Activated naive CD8-positive, alpha-beta T cell treated with anti-CD3 and anti-CD28 coated beads, Interleukin-2, amount 50 U/mL, for 24 hours (primary cell): ENCODE measurements at regions not wholly inside any gene's neighbourhood (a gene's known extent, or its start where the extent isn't known, plus 50 kb on each side); places are given as distances from the start of the nearest gene placed in this dataset.
"Not testable (repeated sequence)": the region's sequence is repeated elsewhere in the genome, so short reads cannot be mapped to it uniquely, and the experiment has no call there.

Source experiments
- ATAC-seq: fragments of 150-1000 bp; cut with Tn5 transposase; one replicate; pipeline ENCODE4 v1.10.0; 2021
- DNase-seq: peaks from one replicate; pipeline ENCODE4 v3.0.0; 2021
- H3K27ac Mint-ChIP-seq: one replicate; pipeline ENCODE4 v1.8.0; 2021; ENCODE audit warnings: mild to moderate bottlenecking, mixed read lengths
- H3K27me3 Mint-ChIP-seq: one replicate; pipeline ENCODE4 v1.8.0; 2021; ENCODE audit warnings: mixed read lengths
- H3K36me3 Mint-ChIP-seq: one replicate; pipeline ENCODE4 v1.8.0; 2021; ENCODE audit warnings: low read depth, mixed read lengths
- H3K4me1 Mint-ChIP-seq: one replicate; pipeline ENCODE4 v1.8.0; 2021; ENCODE audit warnings: mixed read lengths
- H3K4me3 Mint-ChIP-seq: one replicate; pipeline ENCODE4 v1.8.0; 2021; ENCODE audit warnings: mild to moderate bottlenecking, moderate library complexity, mixed read lengths
- H3K9me3 Mint-ChIP-seq: one replicate; pipeline ENCODE4 v1.8.0; 2021; ENCODE audit warnings: mixed read lengths

- Mint-ChIP-seq H3K9me3 (peaks cover 5% of the 10 kb centered on the region), H3K27me3 (no peaks in the 10 kb centered on the region), H3K36me3 (no peaks in the 10 kb centered on the region), H3K4me3 (no peak overlapping the region), H3K27ac (no peak overlapping the region), H3K4me1 (no peaks in the 10 kb centered on the region)
- ATAC-seq (no peak), DNase-seq (no peak)
These were observed 363.6 kb downstream of the ANKRD30A start for GRCh38 chr10:37488792-37489657.

GRCh38 chr10:37480596-37480995 is 355.2 kb downstream of the ANKRD30A start:
- not testable (repeated sequence) for ATAC-seq

GRCh38 chr10:37479469-37479868 is 354.1 kb downstream of the ANKRD30A start:
- H3K9me3 Mint-ChIP-seq = no peaks in the 10 kb centered on the region
- no peak overlapping the region for H3K4me3 Mint-ChIP-seq
- DNase-seq = no peak
- no peaks in the 10 kb centered on the region for H3K36me3 Mint-ChIP-seq
- H3K27me3 Mint-ChIP-seq = no peaks in the 10 kb centered on the region
- H3K4me1 Mint-ChIP-seq = no peaks in the 10 kb centered on the region
- H3K27ac Mint-ChIP-seq = no peak overlapping the region
- ATAC-seq = no peak

More at GRCh38 chr10:37480596-37480995, 355.2 kb downstream of the ANKRD30A start:
- not testable (repeated sequence) for H3K4me3 Mint-ChIP-seq, H3K27ac Mint-ChIP-seq, H3K27me3 Mint-ChIP-seq, H3K36me3 Mint-ChIP-seq, H3K9me3 Mint-ChIP-seq, DNase-seq, H3K4me1 Mint-ChIP-seq

- Mint-ChIP-seq H3K4me3 (no peak overlapping the region), H3K27me3 (no peaks in the 10 kb centered on the region), H3K4me1 (no peaks in the 10 kb centered on the region), H3K27ac (no peak overlapping the region), H3K36me3 (no peaks in the 10 kb centered on the region), H3K9me3 (no peaks in the 10 kb centered on the region)
- DNase-seq (no peak), ATAC-seq (no peak)
These were observed 353.0 kb downstream of the ANKRD30A start for GRCh38 chr10:37478381-37478780.

GRCh38 chr10:37476285-37476684 is 350.9 kb downstream of the ANKRD30A start:
- H3K4me3 Mint-ChIP-seq = no peak overlapping the region
- H3K27me3 Mint-ChIP-seq = no peaks in the 10 kb centered on the region
- H3K9me3 Mint-ChIP-seq = no peaks in the 10 kb centered on the region
- DNase-seq (no peak), ATAC-seq (no peak)
- H3K4me1 Mint-ChIP-seq = no peaks in the 10 kb centered on the region
- no peak overlapping the region for H3K27ac Mint-ChIP-seq
- H3K36me3 Mint-ChIP-seq = no peaks in the 10 kb centered on the region

DNA sequence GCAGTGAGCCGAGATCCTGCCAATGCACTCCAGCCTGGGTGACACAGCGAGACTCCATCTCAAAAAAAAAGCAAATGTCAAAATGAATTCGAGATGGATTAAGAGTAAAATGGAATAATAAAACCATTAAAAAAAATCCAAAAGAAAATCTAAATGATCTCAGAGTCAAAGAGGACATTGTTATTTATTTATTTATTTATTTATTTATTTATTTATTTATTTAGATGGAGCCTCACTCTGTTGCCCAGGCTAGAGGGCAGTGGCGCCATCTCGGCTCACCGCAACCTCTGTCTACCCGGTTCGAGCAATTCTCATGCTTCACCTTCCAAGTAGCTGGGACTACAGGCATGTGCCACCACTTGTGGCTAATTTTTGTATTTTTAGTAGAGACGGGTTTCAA is 349.2 kb downstream of the ANKRD30A start:
- H3K4me1 Mint-ChIP-seq = no peaks in the 10 kb centered on the region
- H3K27me3 Mint-ChIP-seq = no peaks in the 10 kb centered on the region
- no peaks in the 10 kb centered on the region for H3K36me3 Mint-ChIP-seq
- peaks cover 4% of the 10 kb centered on the region for H3K9me3 Mint-ChIP-seq
- no peak overlapping the region for H3K27ac Mint-ChIP-seq
- H3K4me3 Mint-ChIP-seq = no peak overlapping the region
- no peak for DNase-seq
- no peak for ATAC-seq

DNA sequence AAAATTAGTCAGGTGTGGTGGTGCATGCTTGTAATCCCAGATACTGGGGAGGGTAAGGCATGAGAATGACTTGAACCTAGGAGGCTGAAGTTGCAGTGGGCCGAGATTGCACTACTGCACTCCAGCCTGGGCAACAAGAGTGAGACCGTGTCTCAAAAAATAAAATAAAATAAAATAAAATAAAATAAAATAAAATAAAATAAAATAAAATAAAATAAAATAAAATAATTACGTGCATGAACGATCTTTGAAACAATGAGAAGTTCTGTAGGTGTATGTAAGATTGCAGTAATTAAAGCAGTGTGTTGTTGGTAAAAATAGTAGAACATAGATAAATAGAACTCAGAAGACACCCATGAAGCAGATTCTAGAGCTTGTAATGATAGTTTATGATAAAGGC is 348.5 kb downstream of the ANKRD30A start:
- Mint-ChIP-seq H3K27me3 (no peaks in the 10 kb centered on the region), H3K36me3 (no peaks in the 10 kb centered on the region), H3K4me3 (no peak overlapping the region), H3K4me1 (no peaks in the 10 kb centered on the region), H3K27ac (no peak overlapping the region), H3K9me3 (peaks cover 4% of the 10 kb centered on the region)
- no peak for ATAC-seq
- no peak for DNase-seq

GRCh38 chr10:37467246-37467645 is 341.8 kb downstream of the ANKRD30A start:
- ATAC-seq (no peak), DNase-seq (no peak)
- no peaks in the 10 kb centered on the region for H3K27me3 Mint-ChIP-seq
- no peaks in the 10 kb centered on the region for H3K36me3 Mint-ChIP-seq
- H3K4me1 Mint-ChIP-seq = no peaks in the 10 kb centered on the region
- H3K9me3 Mint-ChIP-seq = peaks cover 12% of the 10 kb centered on the region
- no peak overlapping the region for H3K4me3 Mint-ChIP-seq
- H3K27ac Mint-ChIP-seq = no peak overlapping the region

DNA sequence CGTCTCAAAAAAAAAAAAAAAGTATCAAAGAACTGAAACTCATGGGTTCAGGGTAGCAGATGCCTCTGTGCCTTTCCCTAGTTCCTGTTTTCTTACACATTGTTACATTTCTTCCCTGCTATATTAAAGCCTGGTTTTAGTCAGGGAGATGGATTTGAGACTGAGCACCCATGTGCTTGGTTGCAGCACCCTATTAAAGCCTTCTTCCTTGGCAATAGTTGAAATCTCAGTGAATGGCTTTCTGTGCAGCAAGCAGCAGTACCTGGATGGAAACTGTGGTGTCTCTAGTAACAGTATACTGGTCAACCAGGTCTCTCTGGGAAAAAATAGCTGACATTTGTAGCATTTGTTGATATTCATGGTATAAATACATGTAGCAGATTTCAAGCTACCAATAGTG is 331.1 kb downstream of the ANKRD30A start:
- H3K27me3 Mint-ChIP-seq = no peaks in the 10 kb centered on the region
- H3K4me3 Mint-ChIP-seq = no peak overlapping the region
- peaks cover 4% of the 10 kb centered on the region for H3K9me3 Mint-ChIP-seq
- ATAC-seq (no peak), DNase-seq (no peak)
- H3K4me1 Mint-ChIP-seq = no peaks in the 10 kb centered on the region
- H3K36me3 Mint-ChIP-seq = no peaks in the 10 kb centered on the region
- no peak overlapping the region for H3K27ac Mint-ChIP-seq

- no peaks in the 10 kb centered on the region for H3K4me1 Mint-ChIP-seq
- ATAC-seq (no peak), DNase-seq (no peak)
- H3K4me3 Mint-ChIP-seq = no peak overlapping the region
- H3K27me3 Mint-ChIP-seq = no peaks in the 10 kb centered on the region
- H3K36me3 Mint-ChIP-seq = no peaks in the 10 kb centered on the region
- no peak overlapping the region for H3K27ac Mint-ChIP-seq
- H3K9me3 Mint-ChIP-seq = peaks cover 15% of the 10 kb centered on the region
These were observed 322.8 kb downstream of the ANKRD30A start for GRCh38 chr10:37448161-37448560.

DNA sequence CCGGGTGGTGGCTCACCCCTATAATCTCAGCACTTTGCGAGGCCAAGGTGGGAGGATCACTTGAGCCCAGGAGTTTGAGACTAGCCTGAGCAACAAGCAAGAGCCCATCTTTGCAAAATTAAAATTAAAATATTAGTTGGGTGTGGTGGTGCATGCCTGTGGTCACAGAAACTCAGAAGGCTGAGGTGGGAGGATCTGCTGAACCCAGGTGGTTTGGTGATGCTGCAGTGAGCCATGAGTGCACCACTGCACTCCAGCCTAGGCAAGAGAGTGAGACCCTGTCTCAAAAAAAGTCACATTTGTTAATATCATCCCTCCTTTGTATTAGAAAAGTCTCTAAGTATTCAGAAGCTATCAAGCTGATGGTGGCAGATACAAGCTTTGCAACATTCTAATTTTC is 317.5 kb downstream of the ANKRD30A start:
- no peak overlapping the region for H3K4me3 Mint-ChIP-seq
- ATAC-seq = no peak

GRCh38 chr10:37441224-37441623 is 315.8 kb downstream of the ANKRD30A start:
- DNase-seq, H3K9me3 Mint-ChIP-seq, H3K27ac Mint-ChIP-seq, H3K4me3 Mint-ChIP-seq, H3K36me3 Mint-ChIP-seq, ATAC-seq, H3K27me3 Mint-ChIP-seq, H3K4me1 Mint-ChIP-seq: not testable (repeated sequence)

More for the DNA sequence above, 317.5 kb downstream of the ANKRD30A start:
- H3K9me3 Mint-ChIP-seq = peaks cover 3% of the 10 kb centered on the region
- no peaks in the 10 kb centered on the region for H3K27me3 Mint-ChIP-seq
- H3K36me3 Mint-ChIP-seq = no peaks in the 10 kb centered on the region
- no peak overlapping the region for H3K27ac Mint-ChIP-seq
- H3K4me1 Mint-ChIP-seq = no peaks in the 10 kb centered on the region
- DNase-seq = no peak

DNA sequence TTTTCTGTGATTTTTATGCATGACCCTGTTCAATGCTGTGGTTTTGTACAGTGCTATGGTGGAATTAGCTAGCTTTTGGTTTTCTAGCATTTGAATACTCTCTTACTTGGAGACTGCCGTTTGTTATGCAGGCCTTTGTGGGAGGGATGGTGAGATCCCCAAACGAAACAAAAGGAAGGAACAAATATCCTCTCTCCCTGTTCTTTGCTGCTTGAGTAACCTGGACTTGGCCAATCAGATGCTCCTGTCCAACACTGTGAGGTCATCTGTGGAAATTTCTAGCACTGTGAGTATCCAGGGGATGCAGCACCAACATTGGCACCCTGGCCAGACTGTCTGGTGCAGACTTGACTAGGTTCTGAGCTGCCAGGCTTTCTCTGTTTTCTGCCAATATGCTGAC is 314.4 kb downstream of the ANKRD30A start:
- no peaks in the 10 kb centered on the region for H3K27me3 Mint-ChIP-seq
- H3K4me3 Mint-ChIP-seq = no peak overlapping the region
- ATAC-seq (no peak), DNase-seq (no peak)
- H3K27ac Mint-ChIP-seq = no peak overlapping the region
- H3K4me1 Mint-ChIP-seq = no peaks in the 10 kb centered on the region
- no peaks in the 10 kb centered on the region for H3K36me3 Mint-ChIP-seq
- peaks cover under 1% of the 10 kb centered on the region for H3K9me3 Mint-ChIP-seq

- Mint-ChIP-seq H3K4me1 (no peaks in the 10 kb centered on the region), H3K27me3 (no peaks in the 10 kb centered on the region), H3K9me3 (no peaks in the 10 kb centered on the region), H3K4me3 (no peak overlapping the region), H3K36me3 (no peaks in the 10 kb centered on the region), H3K27ac (no peak overlapping the region)
- no peak for ATAC-seq
- DNase-seq = no peak
These were observed 311.0 kb downstream of the ANKRD30A start for GRCh38 chr10:37436357-37436756.

- DNase-seq (no peak), ATAC-seq (no peak)
- H3K4me3 Mint-ChIP-seq = no peak overlapping the region
- H3K36me3 Mint-ChIP-seq = no peaks in the 10 kb centered on the region
- H3K27ac Mint-ChIP-seq = no peak overlapping the region
- no peaks in the 10 kb centered on the region for H3K27me3 Mint-ChIP-seq
- H3K9me3 Mint-ChIP-seq = peaks cover 5% of the 10 kb centered on the region
- no peaks in the 10 kb centered on the region for H3K4me1 Mint-ChIP-seq
These were observed 308.7 kb downstream of the ANKRD30A start for GRCh38 chr10:37434091-37434490.
